Stimulated activated CD4-positive, alpha-beta T cell treated with anti-CD3 and anti-CD28 coated beads, Interleukin-12 subunit alpha, Interleukin-12 subunit beta, amount 100 ng/mL, for 4 hours (primary cell): ENCODE measurements at regions not wholly inside any gene's neighbourhood (a gene's known extent, or its start where the extent isn't known, plus 50 kb on each side); places are given as distances from the start of the nearest gene placed in this dataset.

Source experiments
- DNase-seq: peaks from one replicate; pipeline ENCODE4 v3.0.0-alpha.2; 2020

GRCh38 chr21:43348170-43348766, 78.7 kb downstream of the SIK1 start:
- DNase-seq, result no peak

DNA sequence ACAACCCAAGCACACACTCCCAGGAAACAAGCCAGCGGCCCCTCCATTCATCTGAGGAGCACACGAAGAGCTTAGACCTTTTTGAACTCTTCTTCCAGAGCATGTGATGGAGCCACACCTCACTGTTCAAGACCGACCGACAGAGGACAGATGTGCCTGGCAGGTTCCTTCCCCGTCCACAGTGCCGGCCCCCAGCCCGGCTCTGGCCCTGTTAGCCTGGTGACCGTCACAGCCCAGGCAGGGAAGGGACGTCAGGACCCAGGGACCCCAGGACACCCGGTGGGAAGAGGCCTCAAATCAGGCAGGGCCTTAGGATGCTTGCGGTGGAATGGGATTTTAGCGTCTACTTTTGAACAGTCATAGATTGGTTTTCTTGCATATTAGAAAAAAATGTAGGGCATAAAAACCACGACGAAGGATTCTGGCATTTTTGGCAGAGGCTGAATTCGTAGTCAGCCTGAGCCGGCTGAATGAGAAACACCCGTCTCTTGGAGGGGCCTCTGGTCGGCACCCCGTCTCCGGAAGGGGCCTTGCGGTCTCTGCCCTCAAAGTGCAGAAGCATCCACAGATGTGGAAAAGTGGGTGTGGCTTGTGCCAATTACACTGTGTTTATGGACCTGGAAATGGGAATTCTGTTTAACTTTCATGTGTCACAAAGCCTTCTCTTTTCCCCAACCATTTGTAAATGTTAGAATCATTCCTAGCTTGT, 79.3 kb downstream of the SIK1 start:
- DNase-seq, result no peak

DNA sequence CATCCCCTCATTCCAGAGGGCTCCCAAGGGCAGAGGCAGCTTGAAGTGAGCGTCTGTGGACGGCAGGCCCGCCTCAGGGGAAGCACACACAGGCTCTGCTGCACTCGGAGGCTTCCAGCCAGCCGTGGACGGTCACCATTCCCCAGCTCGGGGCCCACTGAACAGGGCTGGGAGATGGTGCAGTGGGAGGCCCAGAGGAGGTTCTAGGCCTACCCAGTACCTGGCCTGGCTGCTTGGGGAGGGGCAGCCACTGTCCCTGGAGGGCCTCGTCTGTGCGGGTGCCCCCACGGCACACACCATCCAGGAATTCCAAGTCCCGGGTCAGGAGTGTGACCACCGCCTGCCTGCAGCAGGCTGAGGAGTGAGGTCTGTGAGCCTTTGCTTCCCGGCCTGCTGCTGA, 80.4 kb downstream of the SIK1 start:
- no peak for DNase-seq

DNA sequence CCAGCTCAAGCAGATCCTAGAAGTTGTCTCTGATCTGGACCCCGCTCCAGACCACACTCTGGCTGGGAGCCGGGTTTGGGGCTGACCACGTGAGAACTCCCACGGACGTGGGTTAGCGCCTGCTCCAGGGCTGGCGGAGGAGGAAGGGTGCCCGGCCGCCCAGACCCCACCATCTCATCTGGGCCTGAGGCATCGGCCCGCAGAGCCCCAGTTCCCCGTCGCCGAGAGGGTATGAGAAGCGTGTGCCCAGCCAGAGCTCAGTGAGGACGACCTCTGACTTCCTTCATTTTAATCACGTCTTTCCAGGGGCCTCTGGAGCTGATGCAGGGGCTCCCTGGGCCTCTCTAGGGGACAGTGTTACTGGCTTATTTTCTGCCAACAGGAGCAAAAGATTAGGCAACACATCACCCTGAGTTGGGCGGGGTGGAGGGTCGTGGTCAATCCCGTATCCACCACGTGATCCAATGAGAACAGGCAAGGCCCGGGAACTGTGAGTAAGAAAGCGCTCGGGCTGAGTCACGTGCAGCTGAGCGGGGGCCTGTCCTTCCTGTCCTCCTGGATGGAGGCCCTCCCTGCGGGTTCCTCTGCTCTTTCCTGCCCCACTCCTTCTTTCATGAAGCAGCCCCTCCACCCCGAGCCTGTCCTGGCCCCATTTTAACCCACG, 81.1 kb downstream of the SIK1 start:
- DNase-seq, result no peak

DNA sequence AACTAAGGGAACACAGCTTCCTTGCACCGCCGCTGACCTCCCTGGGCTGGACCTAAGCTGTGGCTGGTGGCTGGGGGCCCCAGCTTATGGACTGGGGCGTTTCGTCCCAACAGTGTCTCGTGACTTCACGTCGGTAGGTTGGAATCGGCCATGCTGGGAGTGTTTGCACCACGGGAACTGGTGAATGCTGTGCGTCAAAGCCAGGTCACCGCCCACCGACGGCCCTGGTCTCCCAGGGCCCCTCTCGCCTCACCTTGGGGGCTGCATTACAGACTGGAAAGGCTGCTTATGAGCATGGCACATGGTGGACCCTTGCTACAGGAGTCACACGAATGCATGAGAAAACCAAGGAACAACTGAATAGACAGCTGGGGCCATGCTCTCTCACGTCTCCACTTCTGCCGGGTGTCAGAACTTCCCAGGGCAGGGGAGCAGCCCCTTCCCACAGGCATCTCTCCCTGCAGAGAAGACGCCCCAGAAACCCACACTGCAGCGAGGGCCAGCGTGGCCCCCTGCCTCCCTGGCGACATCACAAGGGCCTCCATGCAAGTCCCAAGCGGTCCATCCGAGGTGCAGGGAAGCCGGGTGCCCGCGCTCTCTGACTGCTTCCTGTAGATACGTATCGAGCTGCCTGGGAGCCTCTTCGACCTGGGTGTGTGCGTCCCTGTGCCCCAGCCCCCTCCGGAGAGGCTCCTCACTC, 81.7 kb downstream of the SIK1 start:
- no peak for DNase-seq

- DNase-seq, result no peak
Observed at GRCh38 chr21:43343992-43344886, 82.7 kb downstream of the SIK1 start.

DNA sequence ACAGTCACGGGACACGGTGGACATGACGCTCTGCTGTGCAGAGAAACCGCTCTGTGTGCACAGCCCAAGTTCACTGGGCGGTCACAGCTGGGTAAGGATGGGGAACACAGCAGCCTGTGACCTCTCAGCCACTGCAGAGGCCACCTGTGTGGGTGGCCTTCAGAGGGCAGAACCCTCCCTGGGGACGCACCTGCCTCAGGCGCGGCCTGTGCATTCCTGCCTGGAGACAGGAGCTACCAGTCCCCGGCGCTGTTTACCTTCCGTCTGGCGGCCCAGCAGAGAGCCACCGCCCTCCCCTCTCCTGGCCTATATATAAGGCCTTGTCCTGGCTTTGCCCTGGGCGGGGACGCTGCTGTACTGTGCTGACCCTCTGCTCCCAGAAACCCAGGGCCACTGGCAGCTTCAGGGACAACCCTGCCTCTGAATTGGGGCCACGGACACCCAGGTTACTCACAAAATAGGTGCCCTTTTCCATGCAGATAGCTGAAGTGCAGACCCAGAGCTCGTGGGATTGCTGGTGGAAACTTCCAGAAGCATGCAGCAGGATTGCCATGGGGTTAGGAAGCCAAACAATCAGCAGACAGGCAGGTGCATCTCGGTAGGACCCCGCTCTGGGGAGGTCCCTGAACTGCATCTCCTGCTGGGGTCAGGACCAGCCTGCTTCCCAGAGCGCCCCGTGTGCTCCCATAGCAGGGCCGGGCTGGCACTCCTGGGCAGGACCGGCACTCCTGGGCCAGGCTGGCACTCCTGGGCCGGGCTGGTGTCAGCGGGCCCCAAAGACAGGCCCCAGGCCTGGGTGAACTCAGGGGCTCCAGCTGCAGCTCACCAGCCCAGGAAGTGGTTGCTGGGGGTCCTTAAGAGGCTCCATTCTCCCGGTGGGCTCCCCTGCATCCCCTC, 83.6 kb downstream of the SIK1 start:
- DNase-seq, result no peak

- DNase-seq, result no peak
Observed at GRCh38 chr21:43342301-43342881, 84.5 kb downstream of the SIK1 start.

DNA sequence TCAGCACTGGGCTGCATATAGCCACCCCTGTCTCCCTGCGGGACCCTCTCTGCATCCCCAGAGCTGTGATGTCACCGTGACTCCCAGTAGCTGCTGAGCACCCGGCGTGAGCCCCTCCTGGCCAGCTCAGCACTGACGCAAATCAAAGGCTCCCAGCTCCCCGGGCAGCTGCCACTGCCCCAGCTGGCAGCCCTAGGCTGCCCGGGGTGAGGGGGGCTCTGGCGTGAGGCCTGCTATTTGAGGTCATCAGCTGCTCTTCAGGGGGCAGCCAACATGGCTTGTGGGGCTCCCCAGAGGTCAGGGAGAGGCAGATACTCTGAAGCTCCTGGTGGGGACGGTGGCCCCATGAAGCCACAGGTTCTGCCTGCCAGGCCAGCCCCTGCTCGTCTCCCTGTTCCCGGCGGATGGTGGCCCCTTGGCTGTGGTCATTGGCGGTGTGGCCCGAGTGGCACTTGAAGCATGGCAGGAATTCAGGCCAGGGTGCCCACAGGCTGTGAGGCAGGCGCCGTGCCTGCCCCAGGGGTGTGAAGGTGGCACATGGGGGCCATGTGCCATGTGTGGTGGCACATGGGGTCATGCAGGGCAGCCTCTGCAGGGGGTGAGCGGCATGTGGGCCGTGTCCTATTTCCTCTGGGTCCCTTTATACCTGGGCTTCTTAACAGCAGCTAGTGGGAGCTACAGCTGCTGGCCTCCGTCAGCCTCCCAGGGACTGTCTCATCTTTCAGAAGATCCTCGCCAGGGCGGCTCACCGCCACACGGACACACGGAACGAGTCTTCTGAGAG, 85.4 kb downstream of the SIK1 start:
- no peak for DNase-seq

- DNase-seq, result no peak
Observed at GRCh38 chr21:43340491-43341377, 86.2 kb downstream of the SIK1 start.

DNA sequence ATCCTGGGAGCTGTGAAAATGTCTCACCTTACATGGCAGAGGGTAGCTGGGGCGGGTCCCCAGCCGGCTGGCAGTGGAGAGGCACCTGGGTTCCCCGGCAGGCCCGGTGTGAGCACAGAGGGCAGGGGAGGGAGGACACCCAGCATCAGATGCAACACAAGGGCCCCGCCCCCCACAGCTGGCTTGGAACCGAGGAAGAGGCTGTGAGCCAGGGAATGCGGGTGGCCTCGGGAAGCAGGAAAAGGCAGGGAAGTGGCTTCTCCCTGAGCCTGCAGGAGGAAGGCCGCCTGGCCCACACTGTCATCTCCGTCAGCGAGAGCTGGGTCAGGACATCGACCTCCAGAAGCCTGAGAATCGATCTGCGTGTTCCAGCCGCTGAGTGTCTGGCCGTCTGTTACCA, 87.3 kb downstream of the SIK1 start:
- no peak for DNase-seq

DNA sequence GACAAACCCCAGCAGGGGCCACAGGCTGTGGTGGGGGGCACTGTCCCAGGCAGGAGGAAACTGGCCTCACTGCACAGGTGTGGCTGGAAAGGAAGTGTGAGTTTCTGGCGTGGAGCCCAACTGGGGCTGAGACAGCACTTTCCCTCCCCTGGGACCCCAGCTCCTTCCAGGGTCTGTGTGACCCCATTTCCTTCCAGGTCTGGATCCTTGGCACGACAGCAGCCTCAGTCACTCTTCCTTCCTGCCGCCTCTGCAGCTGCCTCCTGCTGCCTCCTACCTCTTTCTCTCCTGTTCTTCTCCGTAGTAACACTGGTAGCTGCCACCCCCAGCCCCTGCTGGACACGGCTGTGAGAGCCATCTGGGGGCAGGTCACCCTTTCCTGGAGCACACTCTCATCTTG, 88.0 kb downstream of the SIK1 start:
- no peak for DNase-seq

GRCh38 chr21:43337901-43338655, 88.9 kb downstream of the SIK1 start:
- DNase-seq, result no peak

- DNase-seq, result no peak
Observed at GRCh38 chr21:43335119-43335518, 91.8 kb downstream of the SIK1 start.

GRCh38 chr21:43334214-43334958, 92.5 kb downstream of the SIK1 start:
- DNase-seq, result no peak

- no peak for DNase-seq
Observed at GRCh38 chr21:43333298-43334062, 93.5 kb downstream of the SIK1 start.

DNA sequence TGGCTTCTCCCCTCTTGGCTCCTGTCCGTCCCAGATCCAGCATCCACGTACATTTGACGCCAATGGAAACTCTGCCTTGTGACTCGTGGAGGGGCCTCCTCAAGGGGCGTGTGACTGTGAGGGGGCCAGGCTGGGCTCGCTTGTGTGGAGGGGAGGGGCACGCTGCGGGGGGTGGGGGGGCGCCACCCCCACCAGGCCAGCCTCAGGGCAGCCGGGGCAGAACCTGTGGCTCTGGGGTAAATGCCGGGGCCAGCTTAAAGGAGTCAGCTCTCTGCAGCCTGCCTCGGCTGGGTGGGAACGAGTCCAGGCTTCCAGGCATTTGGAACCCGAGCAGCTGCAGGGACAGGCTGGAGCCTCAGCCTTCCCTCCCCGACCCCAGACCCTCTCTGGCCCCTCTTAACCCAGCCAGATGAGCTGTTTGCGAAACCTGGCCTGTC, 94.1 kb downstream of the SIK1 start:
- DNase-seq, result no peak
